GM19455 (cell line): ENCODE measurements at regions not wholly inside any gene's neighbourhood (a gene's known extent, or its start where the extent isn't known, plus 50 kb on each side); places are given as distances from the start of the nearest gene placed in this dataset.

Experiments used
- ATAC-seq: cut with Tn5 transposase; IDR thresholded peaks from one replicate; pipeline ENCODE4 v1.9.1; 2021; ENCODE audit not compliant: unreplicated experiment

GRCh38 chr7:22676385-22676784 lies 50.6 kb upstream of the IL6 start:
- ATAC-seq, result no peak

- ATAC-seq, result no peak
These were observed 51.1 kb upstream of the IL6 start for GRCh38 chr7:22675917-22676343.

GRCh38 chr7:22675421-22675820 lies 51.6 kb upstream of the IL6 start:
- ATAC-seq, result no peak

GRCh38 chr7:22672846-22673680 lies 53.9 kb upstream of the IL6 start:
- no peak for ATAC-seq

- ATAC-seq, result no peak
These were observed 55.7 kb upstream of the IL6 start for GRCh38 chr7:22671177-22671879.

- no peak for ATAC-seq
These were observed 56.6 kb upstream of the IL6 start for GRCh38 chr7:22670422-22670815.

- ATAC-seq, result no peak
These were observed 57.1 kb upstream of the IL6 start for GRCh38 chr7:22669692-22670421.

GRCh38 chr7:22668971-22669401 lies 58.0 kb upstream of the IL6 start:
- ATAC-seq, result no peak

GRCh38 chr7:22667562-22668239 lies 59.3 kb upstream of the IL6 start:
- ATAC-seq, result no peak

- no peak for ATAC-seq
These were observed 59.8 kb upstream of the IL6 start for GRCh38 chr7:22667187-22667561.

GRCh38 chr7:22666732-22667131 lies 60.3 kb upstream of the IL6 start:
- no peak for ATAC-seq

GRCh38 chr7:22665923-22666322 lies 61.1 kb upstream of the IL6 start:
- no peak for ATAC-seq

- ATAC-seq, result no peak
These were observed 61.8 kb upstream of the IL6 start for GRCh38 chr7:22664988-22665798.

- no peak for ATAC-seq
These were observed 63.3 kb upstream of the IL6 start for GRCh38 chr7:22663721-22664120.

- ATAC-seq, result no peak
These were observed 63.7 kb upstream of the IL6 start for GRCh38 chr7:22663357-22663718.

GRCh38 chr7:22662556-22663356 lies 64.2 kb upstream of the IL6 start:
- no peak for ATAC-seq

- no peak for ATAC-seq
These were observed 65.0 kb upstream of the IL6 start for GRCh38 chr7:22662036-22662435.

GRCh38 chr7:22660732-22661131 lies 66.3 kb upstream of the IL6 start:
- no peak for ATAC-seq

- ATAC-seq, result no peak
These were observed 66.7 kb upstream of the IL6 start for GRCh38 chr7:22660293-22660692.

GRCh38 chr7:22659741-22660140 lies 67.3 kb upstream of the IL6 start:
- no peak for ATAC-seq
